ENCODE measurements at regions not wholly inside any gene's neighbourhood (a gene's known extent, or its start where the extent isn't known, plus 50 kb on each side); places are given as distances from the start of the nearest gene placed in this dataset.
"Not testable (repeated sequence)": the region's sequence is repeated elsewhere in the genome, so short reads cannot be mapped to it uniquely, and the experiment has no call there.

- no peaks in the 10 kb centered on the region for H3K36me3 ChIP-seq (ENCODE audit: control insufficient read depth in 2 of 2, insufficient read depth in 2 of 2, low read length in 1 of 2)
- DNase-seq (ENCODE audit: low read depth in 6 of 9, low spot score in 9 of 9) = no peak
- H3K4me3 ChIP-seq (ENCODE audit: low read length in 2 of 2) = no peak overlapping the region
- no peaks in the 10 kb centered on the region for H3K27me3 ChIP-seq (ENCODE audit: control insufficient read depth in 2 of 2, insufficient read depth in 1 of 2, low read length in 1 of 2)
- no peaks in the 10 kb centered on the region for H3K9me3 ChIP-seq (ENCODE audit: control insufficient read depth in 2 of 2, insufficient read depth in 1 of 2, low read length in 1 of 2)
- no peak overlapping the region for H3K27ac ChIP-seq (ENCODE audit: low read depth in 1 of 2, low read length in 1 of 2)
- H3K4me1 ChIP-seq (ENCODE audit: control insufficient read depth in 2 of 2, insufficient read depth in 2 of 2, low read length in 2 of 2) = no peaks in the 10 kb centered on the region
- 95% methylated on average over 2 of the region's 2 CpGs for WGBS
These were observed 181.6 kb upstream of the GHR start for GRCh38 chr5:42241636-42242035.

GRCh38 chr5:42242210-42242609, 181.0 kb upstream of the GHR start:
- 75% methylated on average over 1 of the region's 1 CpG for WGBS
- Histone ChIP-seq H3K4me3 (ENCODE audit: low read length in 2 of 2) (no peak overlapping the region), H3K27ac (ENCODE audit: low read depth in 1 of 2, low read length in 1 of 2) (no peak overlapping the region), H3K36me3 (ENCODE audit: control insufficient read depth in 2 of 2, insufficient read depth in 2 of 2, low read length in 1 of 2) (no peaks in the 10 kb centered on the region), H3K9me3 (ENCODE audit: control insufficient read depth in 2 of 2, insufficient read depth in 1 of 2, low read length in 1 of 2) (no peaks in the 10 kb centered on the region), H3K27me3 (ENCODE audit: control insufficient read depth in 2 of 2, insufficient read depth in 1 of 2, low read length in 1 of 2) (no peaks in the 10 kb centered on the region), H3K4me1 (ENCODE audit: control insufficient read depth in 2 of 2, insufficient read depth in 2 of 2, low read length in 2 of 2) (no peaks in the 10 kb centered on the region)
- no peak for DNase-seq (ENCODE audit: low read depth in 6 of 9, low spot score in 9 of 9)

- Histone ChIP-seq H3K4me3 (ENCODE audit: low read length in 2 of 2) (no peak overlapping the region), H3K27me3 (ENCODE audit: control insufficient read depth in 2 of 2, insufficient read depth in 1 of 2, low read length in 1 of 2) (no peaks in the 10 kb centered on the region), H3K36me3 (ENCODE audit: control insufficient read depth in 2 of 2, insufficient read depth in 2 of 2, low read length in 1 of 2) (no peaks in the 10 kb centered on the region), H3K27ac (ENCODE audit: low read depth in 1 of 2, low read length in 1 of 2) (no peak overlapping the region), H3K4me1 (ENCODE audit: control insufficient read depth in 2 of 2, insufficient read depth in 2 of 2, low read length in 2 of 2) (no peaks in the 10 kb centered on the region), H3K9me3 (ENCODE audit: control insufficient read depth in 2 of 2, insufficient read depth in 1 of 2, low read length in 1 of 2) (no peaks in the 10 kb centered on the region)
- DNase-seq (ENCODE audit: low read depth in 6 of 9, low spot score in 9 of 9) = no peak
- 78% methylated on average over 5 of the region's 5 CpGs for WGBS
These were observed 180.3 kb upstream of the GHR start for GRCh38 chr5:42242881-42243485.

GRCh38 chr5:42252306-42252705, 170.9 kb upstream of the GHR start:
- Histone ChIP-seq H3K27ac (ENCODE audit: low read depth in 1 of 2, low read length in 1 of 2) (no peak overlapping the region), H3K4me1 (ENCODE audit: control insufficient read depth in 2 of 2, insufficient read depth in 2 of 2, low read length in 2 of 2) (no peaks in the 10 kb centered on the region), H3K9me3 (ENCODE audit: control insufficient read depth in 2 of 2, insufficient read depth in 1 of 2, low read length in 1 of 2) (no peaks in the 10 kb centered on the region), H3K4me3 (ENCODE audit: low read length in 2 of 2) (no peak overlapping the region), H3K36me3 (ENCODE audit: control insufficient read depth in 2 of 2, insufficient read depth in 2 of 2, low read length in 1 of 2) (no peaks in the 10 kb centered on the region), H3K27me3 (ENCODE audit: control insufficient read depth in 2 of 2, insufficient read depth in 1 of 2, low read length in 1 of 2) (no peaks in the 10 kb centered on the region)
- no peak for DNase-seq (ENCODE audit: low read depth in 6 of 9, low spot score in 9 of 9)
- 96% methylated on average over 5 of the region's 5 CpGs for WGBS

- not testable (repeated sequence) for H3K4me3 ChIP-seq (ENCODE audit: low read length in 2 of 2); H3K36me3 ChIP-seq (ENCODE audit: control insufficient read depth in 2 of 2, insufficient read depth in 2 of 2, low read length in 1 of 2); H3K27ac ChIP-seq (ENCODE audit: low read depth in 1 of 2, low read length in 1 of 2); H3K4me1 ChIP-seq (ENCODE audit: control insufficient read depth in 2 of 2, insufficient read depth in 2 of 2, low read length in 2 of 2); DNase-seq (ENCODE audit: low read depth in 6 of 9, low spot score in 9 of 9); H3K27me3 ChIP-seq (ENCODE audit: control insufficient read depth in 2 of 2, insufficient read depth in 1 of 2, low read length in 1 of 2); H3K9me3 ChIP-seq (ENCODE audit: control insufficient read depth in 2 of 2, insufficient read depth in 1 of 2, low read length in 1 of 2)
- 88% methylated on average over 12 of the region's 12 CpGs for WGBS
These were observed 163.3 kb upstream of the GHR start for GRCh38 chr5:42259914-42260313.

- no peak for DNase-seq (ENCODE audit: low read depth in 6 of 9, low spot score in 9 of 9)
- Histone ChIP-seq H3K36me3 (ENCODE audit: control insufficient read depth in 2 of 2, insufficient read depth in 2 of 2, low read length in 1 of 2) (no peaks in the 10 kb centered on the region), H3K27ac (ENCODE audit: low read depth in 1 of 2, low read length in 1 of 2) (no peak overlapping the region), H3K27me3 (ENCODE audit: control insufficient read depth in 2 of 2, insufficient read depth in 1 of 2, low read length in 1 of 2) (no peaks in the 10 kb centered on the region), H3K9me3 (ENCODE audit: control insufficient read depth in 2 of 2, insufficient read depth in 1 of 2, low read length in 1 of 2) (no peaks in the 10 kb centered on the region), H3K4me3 (ENCODE audit: low read length in 2 of 2) (no peak overlapping the region), H3K4me1 (ENCODE audit: control insufficient read depth in 2 of 2, insufficient read depth in 2 of 2, low read length in 2 of 2) (no peaks in the 10 kb centered on the region)
These were observed 156.1 kb upstream of the GHR start for GRCh38 chr5:42267091-42267490.

GRCh38 chr5:42268170-42268569, 155.1 kb upstream of the GHR start:
- DNase-seq (ENCODE audit: low read depth in 6 of 9, low spot score in 9 of 9); H3K9me3 ChIP-seq (ENCODE audit: control insufficient read depth in 2 of 2, insufficient read depth in 1 of 2, low read length in 1 of 2); H3K4me3 ChIP-seq (ENCODE audit: low read length in 2 of 2); H3K27me3 ChIP-seq (ENCODE audit: control insufficient read depth in 2 of 2, insufficient read depth in 1 of 2, low read length in 1 of 2); H3K27ac ChIP-seq (ENCODE audit: low read depth in 1 of 2, low read length in 1 of 2); H3K4me1 ChIP-seq (ENCODE audit: control insufficient read depth in 2 of 2, insufficient read depth in 2 of 2, low read length in 2 of 2); H3K36me3 ChIP-seq (ENCODE audit: control insufficient read depth in 2 of 2, insufficient read depth in 2 of 2, low read length in 1 of 2): not testable (repeated sequence)
- 80% methylated on average over 1 of the region's 1 CpG for whole genome bisulfite sequencing

- H3K9me3 ChIP-seq (ENCODE audit: control insufficient read depth in 2 of 2, insufficient read depth in 1 of 2, low read length in 1 of 2) = no peaks in the 10 kb centered on the region
- no peaks in the 10 kb centered on the region for H3K27me3 ChIP-seq (ENCODE audit: control insufficient read depth in 2 of 2, insufficient read depth in 1 of 2, low read length in 1 of 2)
- no peaks in the 10 kb centered on the region for H3K36me3 ChIP-seq (ENCODE audit: control insufficient read depth in 2 of 2, insufficient read depth in 2 of 2, low read length in 1 of 2)
- H3K4me3 ChIP-seq (ENCODE audit: low read length in 2 of 2) = no peak overlapping the region
- no peak overlapping the region for H3K27ac ChIP-seq (ENCODE audit: low read depth in 1 of 2, low read length in 1 of 2)
- WGBS = 69% methylated on average over 2 of the region's 2 CpGs
- no peaks in the 10 kb centered on the region for H3K4me1 ChIP-seq (ENCODE audit: control insufficient read depth in 2 of 2, insufficient read depth in 2 of 2, low read length in 2 of 2)
- DNase-seq (ENCODE audit: low read depth in 6 of 9, low spot score in 9 of 9) = no peak
These were observed 154.6 kb upstream of the GHR start for GRCh38 chr5:42268630-42269029.

GRCh38 chr5:42270771-42271170, 152.5 kb upstream of the GHR start:
- 72% methylated on average over 2 of the region's 2 CpGs for WGBS
- no peak overlapping the region for H3K27ac ChIP-seq (ENCODE audit: low read depth in 1 of 2, low read length in 1 of 2)
- no peaks in the 10 kb centered on the region for H3K4me1 ChIP-seq (ENCODE audit: control insufficient read depth in 2 of 2, insufficient read depth in 2 of 2, low read length in 2 of 2)
- no peaks in the 10 kb centered on the region for H3K9me3 ChIP-seq (ENCODE audit: control insufficient read depth in 2 of 2, insufficient read depth in 1 of 2, low read length in 1 of 2)
- H3K27me3 ChIP-seq (ENCODE audit: control insufficient read depth in 2 of 2, insufficient read depth in 1 of 2, low read length in 1 of 2) = no peaks in the 10 kb centered on the region
- no peak overlapping the region for H3K4me3 ChIP-seq (ENCODE audit: low read length in 2 of 2)
- H3K36me3 ChIP-seq (ENCODE audit: control insufficient read depth in 2 of 2, insufficient read depth in 2 of 2, low read length in 1 of 2) = no peaks in the 10 kb centered on the region
- DNase-seq (ENCODE audit: low read depth in 6 of 9, low spot score in 9 of 9) = no peak

GRCh38 chr5:42274913-42275312, 148.3 kb upstream of the GHR start:
- Histone ChIP-seq H3K27ac (ENCODE audit: low read depth in 1 of 2, low read length in 1 of 2) (no peak overlapping the region), H3K27me3 (ENCODE audit: control insufficient read depth in 2 of 2, insufficient read depth in 1 of 2, low read length in 1 of 2) (no peaks in the 10 kb centered on the region), H3K9me3 (ENCODE audit: control insufficient read depth in 2 of 2, insufficient read depth in 1 of 2, low read length in 1 of 2) (no peaks in the 10 kb centered on the region), H3K36me3 (ENCODE audit: control insufficient read depth in 2 of 2, insufficient read depth in 2 of 2, low read length in 1 of 2) (no peaks in the 10 kb centered on the region), H3K4me3 (ENCODE audit: low read length in 2 of 2) (no peak overlapping the region), H3K4me1 (ENCODE audit: control insufficient read depth in 2 of 2, insufficient read depth in 2 of 2, low read length in 2 of 2) (no peaks in the 10 kb centered on the region)
- no peak for DNase-seq (ENCODE audit: low read depth in 6 of 9, low spot score in 9 of 9)
- 56% methylated on average over 1 of the region's 1 CpG for WGBS
